ENCODE measurements at regions not wholly inside any gene's neighbourhood (a gene's known extent, or its start where the extent isn't known, plus 50 kb on each side); places are given as distances from the start of the nearest gene placed in this dataset.

GRCh38 chr1:36561361-36561724 lies 78.6 kb upstream of the CSF3R start:
- no peak overlapping the region for H3K27ac ChIP-seq
- TF ChIP-seq CTCF (conservative IDR thresholded peaks at IDR 0.05) (no peak), ZFX (IDR thresholded peaks at IDR 0.05) (no peak)

- H3K27ac ChIP-seq: no peak overlapping the region
- TF ChIP-seq ZFX (IDR thresholded peaks at IDR 0.05) (no peak), CTCF (conservative IDR thresholded peaks at IDR 0.05) (no peak)
These were observed 78.1 kb upstream of the CSF3R start for GRCh38 chr1:36560621-36561360.

- H3K27ac ChIP-seq: no peak overlapping the region
- no peak for TF ChIP-seq CTCF (conservative IDR thresholded peaks at IDR 0.05)
- TF ChIP-seq ZFX (IDR thresholded peaks at IDR 0.05): no peak
These were observed 77.5 kb upstream of the CSF3R start for GRCh38 chr1:36560177-36560576.

GRCh38 chr1:36559061-36559460 lies 76.3 kb upstream of the CSF3R start:
- TF ChIP-seq ZFX (IDR thresholded peaks at IDR 0.05) (no peak), CTCF (conservative IDR thresholded peaks at IDR 0.05) (no peak)
- H3K27ac ChIP-seq: no peak overlapping the region

GRCh38 chr1:36557041-36558000 lies 74.6 kb upstream of the CSF3R start:
- no peak overlapping the region for H3K27ac ChIP-seq
- TF ChIP-seq CTCF (conservative IDR thresholded peaks at IDR 0.05): no peak
- TF ChIP-seq ZFX (IDR thresholded peaks at IDR 0.05): no peak

GRCh38 chr1:36555041-36555440 lies 72.3 kb upstream of the CSF3R start:
- TF ChIP-seq ZFX (IDR thresholded peaks at IDR 0.05): no peak
- TF ChIP-seq CTCF (conservative IDR thresholded peaks at IDR 0.05): no peak
- no peak overlapping the region for H3K27ac ChIP-seq

- TF ChIP-seq CTCF (conservative IDR thresholded peaks at IDR 0.05) (no peak), ZFX (IDR thresholded peaks at IDR 0.05) (no peak)
- H3K27ac ChIP-seq: no peak overlapping the region
These were observed 71.6 kb upstream of the CSF3R start for GRCh38 chr1:36554323-36554628.

Measured in C4-2B (cell line).